HepG2 (cell line): ENCODE measurements at regions not wholly inside any gene's neighbourhood (a gene's known extent, or its start where the extent isn't known, plus 50 kb on each side); places are given as distances from the start of the nearest gene placed in this dataset.

Experiments
- ATAC-seq: fragments of 200-7000 bp; cut with Tn5 transposase; 3 replicates; pipeline ENCODE4 v1.9.1; 2020; ENCODE audit warnings: mild to moderate bottlenecking, moderate library complexity
- BruUV-seq: library from RNA; stranded (reverse); fragments of 400-500 nt; replicated peaks from 2 replicates; lab custom pipeline; 2021; lab: Mats Ljungman, UMichigan
- CTCF ChIA-PET: fragments of 300-600 bp; formaldehyde crosslinking; extraction: SDS; loops from one replicate; lab custom pipeline; 2021; ENCODE audit warnings: low total read pairs, inconsistent platforms, low intra/inter-chr PET ratio; lab: Yijun Ruan, JAX
- POLR2A ChIA-PET: fragments of 350-600 bp; sonication (Branson Sonifier 250); formaldehyde crosslinking; loops from one replicate; lab custom pipeline; 2020; ENCODE audit warnings: antibody characterized with exemption, inconsistent platforms; lab: Yijun Ruan, JAX
- DNase-seq: peaks from one replicate; pipeline ENCODE4 v3.0.0-alpha.2; 2015; ENCODE audit warnings: low spot score
- FAIRE-seq: peaks from 3 replicates; lab custom pipeline; 2011; peaks lifted over from hg19 to GRCh38; lab: Jason Lieb, UNC
- H2AFZ ChIP-seq: one replicate; pipeline ENCODE4 v1.6.1; 2011; ENCODE audit warnings: low read length, inconsistent platforms
- H3K27ac ChIP-seq: fragments of 300-600 bp; 3 replicates; pipeline ENCODE4 v1.8.0; 2011; ENCODE audit warnings: mixed run types, mild to moderate bottlenecking, mixed read lengths, low read length, inconsistent platforms; ENCODE audit not compliant: insufficient read depth; ENCODE audit errors: extremely low read length
- H3K27me3 ChIP-seq, 2 experiments: fragments of 200-600 bp in 1 of 2; 2 replicates in 1 of 2; 3 replicates in 1 of 2; pipeline versions ENCODE4 v1.6.0 to v1.8.0; 2011; ENCODE audit warnings: low read length in 2 of 2, mild to moderate bottlenecking in 2 of 2, moderate library complexity in 2 of 2, inconsistent platforms in 1 of 2; ENCODE audit not compliant: insufficient read depth in 2 of 2, control insufficient read depth in 1 of 2
- H3K36me3 ChIP-seq, 2 experiments: fragments of 200-600 bp in 1 of 2; replicated peaks in 1 of 2; 2 replicates in 1 of 2; 3 replicates in 1 of 2; pipeline versions ENCODE4 v1.5.1 to v1.8.0; 2011; ENCODE audit warnings: low read length in 2 of 2, inconsistent platforms in 1 of 2; ENCODE audit not compliant: insufficient read depth in 2 of 2, control insufficient read depth in 1 of 2
- H3K4me1 ChIP-seq: 2 replicates; pipeline ENCODE4 v1.5.1; 2012; ENCODE audit warnings: low read length, inconsistent platforms; ENCODE audit not compliant: insufficient read depth
- H3K4me2 ChIP-seq: 2 replicates; pipeline ENCODE4 v1.6.0; 2011; ENCODE audit warnings: low read depth, low read length, inconsistent platforms
- H3K4me3 ChIP-seq, 3 experiments: fragments of 200-600 bp in 1 of 3; sonication (generic), shearing (Covaris generic) in 1 of 3; replicated peaks in 1 of 3; 2 replicates each; pipeline ENCODE4 v1.5.1; 2011 to 2016; ENCODE audit warnings: low read length in 3 of 3, inconsistent platforms in 2 of 3, low read depth in 2 of 3, mild to moderate bottlenecking in 2 of 3, control low read depth in 1 of 3, mixed read lengths in 1 of 3; ENCODE audit not compliant: insufficient read depth in 1 of 3
- H3K79me2 ChIP-seq: one replicate; pipeline ENCODE4 v1.6.1; 2011; ENCODE audit warnings: low read length, inconsistent platforms; ENCODE audit not compliant: insufficient read depth
- H3K9ac ChIP-seq: 2 replicates; pipeline ENCODE4 v1.6.0; 2011; ENCODE audit warnings: mild to moderate bottlenecking, low read depth, low read length, inconsistent platforms; ENCODE audit not compliant: insufficient read depth
- H3K9me3 ChIP-seq: 2 replicates; pipeline ENCODE4 v1.5.1; 2012; ENCODE audit warnings: mild to moderate bottlenecking, low read length
- H4K20me1 ChIP-seq: 2 replicates; pipeline ENCODE4 v1.6.0; 2011; ENCODE audit warnings: inconsistent platforms, mild to moderate bottlenecking, low read length, moderate library complexity; ENCODE audit not compliant: insufficient read depth
- CREB1 ChIP-seq, 2 experiments: fragments of 450-650 bp in 1 of 2; IDR thresholded peaks; 2 replicates each; pipeline ENCODE4 v1.6.1; 2016 to 2017; ENCODE audit warnings: control low read depth in 1 of 2, mild to moderate bottlenecking in 1 of 2, missing compliant biosample characterization in 1 of 2, missing genetic modification characterization in 1 of 2
- FOXP1 ChIP-seq, 2 experiments: fragments of 450-650 bp in 1 of 2; IDR thresholded peaks; 2 replicates each; pipeline ENCODE4 v1.6.1; 2017 to 2018; ENCODE audit warnings: antibody characterized with exemption in 1 of 2
- HES4 ChIP-seq: sonication (generic); formaldehyde crosslinking; IDR thresholded peaks from 2 replicates; pipeline ENCODE4 v1.9.0; 2021; ENCODE audit warnings: mild to moderate bottlenecking, missing genetic modification reagents, borderline replicate concordance
- KDM1A ChIP-seq: IDR thresholded peaks from 2 replicates; pipeline ENCODE4 v1.6.1; 2016; ENCODE audit warnings: missing compliant biosample characterization
- NCOR1 ChIP-seq: fragments of 200-600 bp; sonication (generic); IDR thresholded peaks from 2 replicates; pipeline ENCODE4 v1.7.0; 2017; ENCODE audit warnings: antibody characterized with exemption, low read length, borderline replicate concordance
- NFKB2 ChIP-seq: sonication (generic); formaldehyde crosslinking; IDR thresholded peaks from 2 replicates; pipeline ENCODE4 v1.4.0; 2020; ENCODE audit warnings: missing genetic modification reagents, borderline replicate concordance
- SOX5 ChIP-seq: IDR thresholded peaks from 2 replicates; pipeline ENCODE4 v1.6.1; 2016; ENCODE audit warnings: borderline replicate concordance
- TEAD3 ChIP-seq: optimal IDR thresholded peaks from 2 replicates; pipeline ENCODE3; 2016; ENCODE audit warnings: borderline replicate concordance
- TRIM24 ChIP-seq: sonication (generic); formaldehyde crosslinking; IDR thresholded peaks from 2 replicates; pipeline ENCODE4 v1.8.0; 2022; ENCODE audit warnings: mild to moderate bottlenecking, missing genetic modification reagents
- ZNF326 ChIP-seq: sonication (generic); formaldehyde crosslinking; IDR thresholded peaks from 2 replicates; pipeline ENCODE4 v1.4.0; 2020; ENCODE audit warnings: missing genetic modification reagents, borderline replicate concordance
- ZNF556 ChIP-seq: sonication (generic); formaldehyde crosslinking; IDR thresholded peaks from 2 replicates; pipeline ENCODE4 v1.4.0; 2020; ENCODE audit warnings: mild to moderate bottlenecking, missing genetic modification reagents, borderline replicate concordance
- WGBS: methylation state at CpG from one replicate; pipeline ENCODE4 v1.1.6; 2017; ENCODE audit warnings: low lambda C conversion rate; 5-methylcytosine and 5-hydroxymethylcytosine counted together
- in situ Hi-C: cut with HindIII; loops from 2 replicates; pipeline ENCODE4 v1.10.0; 2017; ENCODE audit warnings: low pct_unique_long_range_greater_than_20kb; ENCODE audit not compliant: extremely low pct_ligation_motif_present
- intact Hi-C: fragments of 100-400 bp; cut with micrococcal nuclease; formaldehyde crosslinking; loops from one replicate; pipeline ENCODE4 v1.10.0; 2022; ENCODE audit not compliant: unreplicated experiment
- TF ChIP-seq, protein P1 (sequence below): sonication (generic); formaldehyde crosslinking; IDR thresholded peaks from 2 replicates; pipeline ENCODE4 v1.4.0; 2020; ENCODE audit warnings: missing genetic modification reagents
- TF ChIP-seq, protein P2 (sequence below): sonication (generic); formaldehyde crosslinking; IDR thresholded peaks from 2 replicates; pipeline ENCODE4 v1.8.1; 2023; ENCODE audit warnings: mild to moderate bottlenecking, missing genetic modification reagents

DNA sequence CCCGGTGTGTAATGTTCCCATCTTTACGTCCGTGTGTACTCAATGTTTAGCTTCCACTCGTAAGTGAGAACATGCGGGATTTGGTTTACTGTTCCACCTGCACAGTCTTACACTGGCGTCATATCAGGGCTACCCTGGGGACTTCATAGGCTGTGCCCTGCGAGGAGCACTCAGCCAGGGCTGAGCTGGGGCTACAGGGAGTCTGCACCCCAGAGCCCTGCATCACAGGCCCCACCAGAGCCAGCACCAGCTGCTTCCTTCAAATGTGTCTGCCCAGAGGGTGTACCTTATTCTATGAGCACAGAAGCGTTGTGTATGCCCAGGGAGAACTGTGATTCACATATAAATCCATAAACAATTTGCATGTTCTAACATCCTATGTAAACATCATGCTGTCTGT, 277.1 kb downstream of the TCERG1L start:
- no peak for DNase-seq
- H3K27ac ChIP-seq = no peak overlapping the region
- TF ChIP-seq, protein P1, sequence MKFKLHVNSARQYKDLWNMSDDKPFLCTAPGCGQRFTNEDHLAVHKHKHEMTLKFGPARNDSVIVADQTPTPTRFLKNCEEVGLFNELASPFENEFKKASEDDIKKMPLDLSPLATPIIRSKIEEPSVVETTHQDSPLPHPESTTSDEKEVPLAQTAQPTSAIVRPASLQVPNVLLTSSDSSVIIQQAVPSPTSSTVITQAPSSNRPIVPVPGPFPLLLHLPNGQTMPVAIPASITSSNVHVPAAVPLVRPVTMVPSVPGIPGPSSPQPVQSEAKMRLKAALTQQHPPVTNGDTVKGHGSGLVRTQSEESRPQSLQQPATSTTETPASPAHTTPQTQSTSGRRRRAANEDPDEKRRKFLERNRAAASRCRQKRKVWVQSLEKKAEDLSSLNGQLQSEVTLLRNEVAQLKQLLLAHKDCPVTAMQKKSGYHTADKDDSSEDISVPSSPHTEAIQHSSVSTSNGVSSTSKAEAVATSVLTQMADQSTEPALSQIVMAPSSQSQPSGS (CRISPR knock-in tag) = no peak
- TF ChIP-seq ZNF326 (CRISPR knock-in tag) = no peak
- no peak for TF ChIP-seq KDM1A
- no peak for TF ChIP-seq NCOR1
- TF ChIP-seq NFKB2 (CRISPR knock-in tag) = no peak
- TF ChIP-seq ZNF556 = no peak
- no peak for TF ChIP-seq TRIM24 (CRISPR knock-in tag)
- TF ChIP-seq TEAD3 (CRISPR knock-in tag) = no peak
- TF ChIP-seq HES4 (CRISPR knock-in tag) = no peak
- TF ChIP-seq, all 625 proteins: peak for 0
- intact Hi-C loops (no loop called here), in situ Hi-C loops (no loop called here)
- H3K9ac ChIP-seq = no peak overlapping the region
- ChIA-PET POLR2A (no interaction called here), CTCF (no interaction called here)
- H3K9me3 ChIP-seq = no peaks in the 10 kb centered on the region
- FAIRE-seq (no peak), ATAC-seq (no peak)
- H3K79me2 ChIP-seq = no peaks in the 10 kb centered on the region
- no TSS peak for BruUV-seq
- H2AFZ ChIP-seq = no peak overlapping the region
- no peaks in the 10 kb centered on the region for H3K4me1 ChIP-seq
- H3K36me3 ChIP-seq = no peaks in the 10 kb centered on the region
- no peak overlapping the region for H3K4me3 ChIP-seq
- peaks cover 12 to 32% of the 10 kb centered on the region in 2 experiments; a peak in 4 of 5 replicates for H3K27me3 ChIP-seq
- no peaks in the 10 kb centered on the region for H4K20me1 ChIP-seq
- H3K4me2 ChIP-seq = no peak overlapping the region
- 17% methylated on average over 8 of the region's 8 CpGs for WGBS

DNA sequence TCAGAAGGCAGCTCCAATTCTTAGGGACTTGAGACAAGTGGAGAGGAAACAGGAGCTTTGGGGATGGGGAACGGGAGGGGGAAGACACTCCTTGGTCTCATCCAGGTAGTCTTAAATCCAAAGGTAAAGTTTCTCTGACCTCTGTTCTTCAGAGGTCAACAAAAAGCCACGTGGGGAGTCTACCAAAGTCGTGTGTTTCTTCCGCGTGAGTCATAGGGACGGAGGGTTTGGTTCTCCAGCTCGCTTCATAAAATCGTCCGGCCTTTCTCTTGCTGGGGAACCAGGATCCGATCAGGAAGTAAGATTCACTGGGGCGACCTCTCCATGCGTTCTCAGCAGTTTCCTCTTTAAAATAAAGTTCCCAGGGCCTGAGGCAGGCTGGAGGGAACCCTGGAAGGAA, 275.7 kb downstream of the TCERG1L start:
- H3K79me2 ChIP-seq = no peaks in the 10 kb centered on the region
- 0% methylated on average over 3 of the region's 12 CpGs for WGBS
- POLR2A ChIA-PET = no interaction called here
- no TSS peak for BruUV-seq
- in situ Hi-C loops = no loop called here
- FAIRE-seq = no peak
- TF ChIP-seq SOX5 (CRISPR knock-in tag) = no peak
- no peak for TF ChIP-seq FOXP1 (IDR thresholded peaks at IDR 0.05)
- TF ChIP-seq FOXP1 (CRISPR knock-in tag; IDR thresholded peaks at IDR 0.05) = no peak
- TF ChIP-seq, protein P2, sequence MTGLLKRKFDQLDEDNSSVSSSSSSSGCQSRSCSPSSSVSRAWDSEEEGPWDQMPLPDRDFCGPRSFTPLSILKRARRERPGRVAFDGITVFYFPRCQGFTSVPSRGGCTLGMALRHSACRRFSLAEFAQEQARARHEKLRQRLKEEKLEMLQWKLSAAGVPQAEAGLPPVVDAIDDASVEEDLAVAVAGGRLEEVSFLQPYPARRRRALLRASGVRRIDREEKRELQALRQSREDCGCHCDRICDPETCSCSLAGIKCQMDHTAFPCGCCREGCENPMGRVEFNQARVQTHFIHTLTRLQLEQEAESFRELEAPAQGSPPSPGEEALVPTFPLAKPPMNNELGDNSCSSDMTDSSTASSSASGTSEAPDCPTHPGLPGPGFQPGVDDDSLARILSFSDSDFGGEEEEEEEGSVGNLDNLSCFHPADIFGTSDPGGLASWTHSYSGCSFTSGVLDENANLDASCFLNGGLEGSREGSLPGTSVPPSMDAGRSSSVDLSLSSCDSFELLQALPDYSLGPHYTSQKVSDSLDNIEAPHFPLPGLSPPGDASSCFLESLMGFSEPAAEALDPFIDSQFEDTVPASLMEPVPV = no peak
- TF ChIP-seq CREB1 (IDR thresholded peaks at IDR 0.05) = no peak
- no peak for TF ChIP-seq CREB1 (CRISPR knock-in tag; IDR thresholded peaks at IDR 0.05)
- TF ChIP-seq, all 625 proteins: peak for 0
- Histone ChIP-seq H3K9ac (no peak overlapping the region), H3K36me3 (no peaks in the 10 kb centered on the region), H3K9me3 (no peaks in the 10 kb centered on the region), H3K4me2 (no peak overlapping the region), H3K27me3 (peaks cover 12 to 29% of the 10 kb centered on the region in 2 experiments; a peak in 4 of 5 replicates), H3K27ac (no peak overlapping the region), H3K4me1 (no peaks in the 10 kb centered on the region), H3K4me3 (no peak overlapping the region), H4K20me1 (no peaks in the 10 kb centered on the region), H2AFZ (no peak overlapping the region)
- intact Hi-C loops = no loop called here
- ATAC-seq (no peak), DNase-seq (no peak)
- CTCF ChIA-PET = no interaction called here
